WI38 (cell line): ENCODE measurements at regions not wholly inside any gene's neighbourhood (a gene's known extent, or its start where the extent isn't known, plus 50 kb on each side); places are given as distances from the start of the nearest gene placed in this dataset.

Experiments
- H3K4me3 ChIP-seq: 2 replicates; pipeline ENCODE4 v1.5.1; 2011; ENCODE audit warnings: low read depth, mild to moderate bottlenecking, control low read depth, low read length
- CTCF ChIP-seq: IDR thresholded peaks from 2 replicates; pipeline ENCODE4 v1.5.1; 2012; ENCODE audit warnings: low read depth, mild to moderate bottlenecking, control low read depth, low read length

DNA sequence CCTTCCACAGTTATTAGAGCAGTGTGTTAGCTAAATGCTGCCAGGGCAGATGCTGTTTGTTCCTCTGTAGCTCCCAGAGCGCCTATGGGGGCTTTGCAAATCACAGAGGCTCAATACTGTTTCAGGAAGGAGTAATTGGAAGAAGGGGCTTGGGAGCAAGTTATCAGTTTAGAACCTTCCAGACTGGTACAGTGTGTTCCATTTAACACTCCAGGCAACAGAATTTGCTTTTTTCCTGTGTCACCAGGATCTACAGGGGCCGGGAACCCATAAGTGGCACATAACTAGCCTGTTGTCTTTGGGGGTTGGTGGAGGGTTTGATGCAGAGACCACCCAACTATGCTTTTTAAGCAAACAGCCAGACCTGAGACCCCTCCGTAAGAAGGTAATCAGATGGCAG is 307.3 kb upstream of the KCNN2 start:
- TF ChIP-seq CTCF = no peak

DNA sequence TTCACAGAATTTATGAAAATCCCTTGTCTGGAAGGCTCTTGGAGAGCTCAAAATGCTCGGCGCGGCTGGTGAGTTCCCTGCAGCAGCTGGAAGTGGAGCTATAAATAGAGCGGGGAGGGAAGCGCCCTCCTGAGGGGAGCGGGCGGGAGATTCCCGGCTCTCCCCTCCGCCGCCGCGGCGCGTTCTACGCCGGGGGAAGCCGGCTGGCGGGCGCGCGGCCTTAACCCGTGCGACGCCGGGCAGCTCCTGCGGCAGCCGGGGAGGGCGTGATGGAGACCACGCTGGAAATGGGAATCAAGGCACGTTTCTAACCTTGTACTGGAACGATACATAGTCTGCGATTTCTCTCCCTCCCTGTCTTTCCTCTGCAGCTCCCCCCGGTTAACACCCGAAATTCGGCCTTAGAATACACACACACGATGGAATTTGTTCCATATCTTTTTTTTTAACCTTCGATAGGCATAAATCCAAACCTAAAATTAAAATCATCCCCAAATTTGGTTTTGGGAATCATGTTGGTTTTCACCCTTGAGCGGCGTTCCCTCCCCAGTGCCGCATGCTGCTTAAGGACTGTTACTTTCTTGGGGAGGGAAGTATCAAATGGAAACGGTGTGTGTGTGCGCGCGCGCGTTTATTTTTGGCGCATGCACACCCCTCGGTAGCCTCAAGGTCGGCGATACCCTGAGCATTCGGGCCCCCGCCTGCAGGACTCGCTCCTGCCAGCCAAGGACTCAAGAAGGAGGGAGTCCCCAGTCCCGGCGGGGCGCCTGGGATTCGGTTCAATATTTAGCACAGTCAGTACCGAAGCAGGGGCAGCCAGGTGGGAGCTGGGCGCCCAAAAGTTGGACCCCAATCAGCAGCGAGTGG is 306.3 kb upstream of the KCNN2 start:
- TF ChIP-seq CTCF = no peak
- H3K4me3 ChIP-seq = peak overlapping the region; percentile 52

More for the DNA sequence above, 307.3 kb upstream of the KCNN2 start:
- no peak overlapping the region for H3K4me3 ChIP-seq

- peak overlapping the region; percentile 52 for H3K4me3 ChIP-seq
- no peak for TF ChIP-seq CTCF
These were observed 305.7 kb upstream of the KCNN2 start for GRCh38 chr5:114056185-114056538.

GRCh38 chr5:114060866-114061265 is 301.0 kb upstream of the KCNN2 start:
- H3K4me3 ChIP-seq = no peak overlapping the region
- no peak for TF ChIP-seq CTCF

GRCh38 chr5:114062932-114063867 is 298.7 kb upstream of the KCNN2 start:
- no peak for TF ChIP-seq CTCF
- H3K4me3 ChIP-seq = no peak overlapping the region

DNA sequence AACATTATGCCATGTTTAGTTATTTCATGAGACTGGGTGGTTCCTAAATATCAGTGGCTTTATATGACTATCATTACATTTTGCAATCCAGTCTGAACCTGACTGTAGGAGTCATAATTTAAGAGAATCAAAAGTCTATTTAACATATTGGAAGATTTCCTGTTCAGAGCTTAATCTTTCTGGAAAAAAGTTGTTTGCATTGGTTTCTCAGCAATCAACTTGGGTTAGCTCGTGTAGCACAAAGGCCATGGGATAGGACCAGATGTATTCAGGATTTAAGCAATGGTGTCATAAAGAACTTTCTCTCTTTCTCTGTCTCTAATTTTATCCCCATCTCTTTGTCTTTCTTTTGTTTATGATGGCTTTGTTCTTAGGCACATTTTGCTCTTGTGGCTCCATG is 296.0 kb upstream of the KCNN2 start:
- TF ChIP-seq CTCF = no peak
- no peak overlapping the region for H3K4me3 ChIP-seq
